ENCODE measurements at regions not wholly inside any gene's neighbourhood (a gene's known extent, or its start where the extent isn't known, plus 50 kb on each side); places are given as distances from the start of the nearest gene placed in this dataset.

DNA sequence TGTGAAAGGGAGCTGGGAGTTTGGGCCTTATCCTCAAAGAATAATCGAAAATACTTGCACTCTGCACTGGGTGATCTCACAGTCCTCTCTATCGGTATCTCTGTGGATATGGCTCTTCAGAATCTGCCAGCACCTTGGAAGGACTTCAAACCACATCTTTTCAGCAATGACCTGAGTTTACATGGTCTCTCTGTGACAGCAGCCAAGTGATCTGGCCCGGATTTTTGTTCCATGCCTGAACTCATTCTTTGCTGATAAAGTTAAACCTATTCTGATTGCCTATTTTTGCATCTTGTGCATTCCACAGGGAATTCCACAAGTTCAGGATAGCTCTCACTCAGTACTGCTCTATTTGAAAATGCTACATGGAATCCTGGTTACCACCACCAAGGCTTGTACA is 98.9 kb downstream of the HDGFL1 start:
- TF ChIP-seq EZH2 (IDR thresholded peaks at IDR 0.05) (no peak), EZH2phosphoT487 (IDR thresholded peaks at IDR 0.05) (no peak)
- TF ChIP-seq, protein P1, sequence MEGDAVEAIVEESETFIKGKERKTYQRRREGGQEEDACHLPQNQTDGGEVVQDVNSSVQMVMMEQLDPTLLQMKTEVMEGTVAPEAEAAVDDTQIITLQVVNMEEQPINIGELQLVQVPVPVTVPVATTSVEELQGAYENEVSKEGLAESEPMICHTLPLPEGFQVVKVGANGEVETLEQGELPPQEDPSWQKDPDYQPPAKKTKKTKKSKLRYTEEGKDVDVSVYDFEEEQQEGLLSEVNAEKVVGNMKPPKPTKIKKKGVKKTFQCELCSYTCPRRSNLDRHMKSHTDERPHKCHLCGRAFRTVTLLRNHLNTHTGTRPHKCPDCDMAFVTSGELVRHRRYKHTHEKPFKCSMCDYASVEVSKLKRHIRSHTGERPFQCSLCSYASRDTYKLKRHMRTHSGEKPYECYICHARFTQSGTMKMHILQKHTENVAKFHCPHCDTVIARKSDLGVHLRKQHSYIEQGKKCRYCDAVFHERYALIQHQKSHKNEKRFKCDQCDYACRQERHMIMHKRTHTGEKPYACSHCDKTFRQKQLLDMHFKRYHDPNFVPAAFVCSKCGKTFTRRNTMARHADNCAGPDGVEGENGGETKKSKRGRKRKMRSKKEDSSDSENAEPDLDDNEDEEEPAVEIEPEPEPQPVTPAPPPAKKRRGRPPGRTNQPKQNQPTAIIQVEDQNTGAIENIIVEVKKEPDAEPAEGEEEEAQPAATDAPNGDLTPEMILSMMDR (IDR thresholded peaks at IDR 0.05): no peak

Measured in neural progenitor cell (in vitro differentiated cells).